Endothelial cell of umbilical vein (primary cell): ENCODE measurements at regions not wholly inside any gene's neighbourhood (a gene's known extent, or its start where the extent isn't known, plus 50 kb on each side); places are given as distances from the start of the nearest gene placed in this dataset.

ENCODE experiments used
- BruUV-seq: library from RNA; stranded (reverse); fragments of 400-500 nt; replicated peaks from 2 replicates; lab custom pipeline; 2021; lab: Mats Ljungman, UMichigan
- CTCF ChIA-PET: fragments of 300-600, 350-600 bp; sonication (Branson Sonifier 250); formaldehyde crosslinking; loops from one replicate; lab custom pipeline; 2021; ENCODE audit warnings: antibody characterized with exemption, inconsistent platforms; lab: Charles Lee
- POLR2A ChIA-PET: fragments of 300-600, 350-600 bp; sonication (Branson Sonifier 250); formaldehyde crosslinking; loops from one replicate; lab custom pipeline; 2021; ENCODE audit warnings: antibody characterized with exemption, inconsistent platforms; lab: Charles Lee
- DNase-seq: peaks from one replicate; pipeline ENCODE4 v3.0.0-alpha.2; 2011; ENCODE audit warnings: low read depth, low spot score
- FAIRE-seq: peaks from 2 replicates; lab custom pipeline; 2011; peaks lifted over from hg19 to GRCh38; lab: Jason Lieb, UNC
- H2AFZ ChIP-seq: 2 replicates; pipeline ENCODE4 v1.6.0; 2012; ENCODE audit warnings: low read depth, low read length, control low read depth, inconsistent platforms
- H3K27ac ChIP-seq: 2 replicates; pipeline ENCODE4 v1.5.1; 2011; ENCODE audit warnings: low read depth, mild to moderate bottlenecking, control low read depth, low read length, moderate library complexity; ENCODE audit not compliant: insufficient read depth
- H3K27me3 ChIP-seq, 2 experiments: 2 replicates each; pipeline versions ENCODE4 v1.6.0 to v1.6.1; 2011; ENCODE audit warnings: low read length in 2 of 2, mixed read lengths in 1 of 2; ENCODE audit not compliant: control insufficient read depth in 2 of 2, insufficient read depth in 2 of 2
- H3K36me3 ChIP-seq, 2 experiments: 2 replicates in 1 of 2; 3 replicates in 1 of 2; pipeline ENCODE4 v1.5.1; 2011; ENCODE audit warnings: low read length in 2 of 2, mild to moderate bottlenecking in 1 of 2, moderate library complexity in 1 of 2; ENCODE audit not compliant: control insufficient read depth in 2 of 2, insufficient read depth in 2 of 2; ENCODE audit errors: extremely low read depth in 1 of 2
- H3K4me1 ChIP-seq: 3 replicates; pipeline ENCODE4 v1.5.1; 2011; ENCODE audit warnings: mild to moderate bottlenecking, low read length; ENCODE audit not compliant: control insufficient read depth, insufficient read depth; ENCODE audit errors: extremely low read depth
- H3K4me2 ChIP-seq: 2 replicates; pipeline ENCODE4 v1.6.1; 2011; ENCODE audit warnings: low read length, control low read depth, mixed read lengths; ENCODE audit not compliant: insufficient read depth
- H3K4me3 ChIP-seq, 3 experiments: fragments of 200-600 bp in 1 of 3; sonication (generic), shearing (Covaris generic) in 1 of 3; replicated peaks in 1 of 3; 2 replicates each; pipeline ENCODE4 v1.5.1; 2011 to 2016; ENCODE audit warnings: control low read depth in 3 of 3, low read length in 3 of 3, mild to moderate bottlenecking in 2 of 3, inconsistent platforms in 1 of 3, low read depth in 1 of 3, moderate library complexity in 1 of 3; ENCODE audit not compliant: insufficient read depth in 1 of 3
- H3K79me2 ChIP-seq: 2 replicates; pipeline ENCODE4 v1.6.0; 2012; ENCODE audit warnings: low read length, inconsistent platforms; ENCODE audit not compliant: control insufficient read depth, insufficient read depth
- H3K9ac ChIP-seq: replicated peaks from 2 replicates; pipeline ENCODE3; 2011; ENCODE audit warnings: low read length, control low read depth; ENCODE audit not compliant: insufficient read depth; ENCODE audit errors: extremely low read depth
- H3K9me1 ChIP-seq: replicated peaks from 3 replicates; pipeline ENCODE4 v1.6.0; 2011; ENCODE audit warnings: mild to moderate bottlenecking, low read length; ENCODE audit not compliant: control insufficient read depth, insufficient read depth; ENCODE audit errors: extremely low read depth
- H3K9me3 ChIP-seq: replicated peaks from 2 replicates; pipeline ENCODE4 v1.5.1; 2012; ENCODE audit warnings: low read length, inconsistent platforms; ENCODE audit not compliant: control insufficient read depth, insufficient read depth
- H4K20me1 ChIP-seq: replicated peaks from 2 replicates; pipeline ENCODE3; 2011; ENCODE audit warnings: mild to moderate bottlenecking, low read length; ENCODE audit not compliant: control insufficient read depth, insufficient read depth; ENCODE audit errors: extremely low read depth
- EZH2 ChIP-seq: IDR thresholded peaks from 2 replicates; pipeline ENCODE4 v1.6.1; 2012; ENCODE audit warnings: borderline replicate concordance, low read depth, mild to moderate bottlenecking, moderate library complexity, low read length, inconsistent platforms; ENCODE audit not compliant: severe bottlenecking
- FOS ChIP-seq: IDR thresholded peaks from 2 replicates; pipeline ENCODE4 v1.6.1; 2011; ENCODE audit warnings: mild to moderate bottlenecking, low read length, moderate library complexity, borderline replicate concordance; ENCODE audit not compliant: insufficient read depth
- GATA2 ChIP-seq: IDR thresholded peaks from 2 replicates; pipeline ENCODE4 v1.7.0; 2011; ENCODE audit warnings: low read depth, mild to moderate bottlenecking, moderate library complexity, mixed read lengths, low read length; ENCODE audit not compliant: insufficient read length, insufficient read depth
- JUN ChIP-seq: IDR thresholded peaks from 2 replicates; pipeline ENCODE4 v1.6.1; 2011; ENCODE audit warnings: borderline replicate concordance, low read depth; ENCODE audit not compliant: insufficient read length, insufficient read depth
- MYC ChIP-seq: IDR thresholded peaks from one replicate; pipeline ENCODE4 v1.6.1; 2011; ENCODE audit warnings: mild to moderate bottlenecking, low read depth, low read length
- POLR2A ChIP-seq: IDR thresholded peaks from 2 replicates; pipeline ENCODE4 v1.6.1; 2012; ENCODE audit warnings: low read depth, mild to moderate bottlenecking, control low read depth, low read length
- POLR2AphosphoS5 ChIP-seq: IDR thresholded peaks from 2 replicates; pipeline ENCODE4 v1.6.1; 2012; ENCODE audit warnings: low read depth, mild to moderate bottlenecking, control low read depth, low read length, moderate library complexity; ENCODE audit not compliant: insufficient read depth
- dilution Hi-C: fragments of 300-500 bp; cut with MboI; formaldehyde crosslinking; loops from one replicate; pipeline ENCODE4 v1.15.0; 2019; ENCODE audit warnings: low sequenced_read_pairs; ENCODE audit not compliant: extremely low pct_ligation_motif_present
- intact Hi-C: fragments of 100-400 bp; cut with micrococcal nuclease; formaldehyde crosslinking; loops from one replicate; pipeline ENCODE4 v1.10.0; 2022
- TF ChIP-seq, protein P1 (sequence below), 2 donors: IDR thresholded peaks; 1 replicate in 1 of 2; 2 replicates in 1 of 2; pipeline ENCODE4 v1.5.1; 2011; ENCODE audit warnings: low read length in 2 of 2, mild to moderate bottlenecking in 2 of 2, moderate library complexity in 2 of 2, control low read depth in 1 of 2, inconsistent platforms in 1 of 2, low read depth in 1 of 2; ENCODE audit not compliant: insufficient read depth in 1 of 2; ENCODE audit errors: extremely low read depth in 1 of 2
- TF ChIP-seq, protein P2 (sequence below): IDR thresholded peaks from 2 replicates; pipeline ENCODE4 v1.6.1; 2011; ENCODE audit not compliant: insufficient read depth, insufficient read length

DNA sequence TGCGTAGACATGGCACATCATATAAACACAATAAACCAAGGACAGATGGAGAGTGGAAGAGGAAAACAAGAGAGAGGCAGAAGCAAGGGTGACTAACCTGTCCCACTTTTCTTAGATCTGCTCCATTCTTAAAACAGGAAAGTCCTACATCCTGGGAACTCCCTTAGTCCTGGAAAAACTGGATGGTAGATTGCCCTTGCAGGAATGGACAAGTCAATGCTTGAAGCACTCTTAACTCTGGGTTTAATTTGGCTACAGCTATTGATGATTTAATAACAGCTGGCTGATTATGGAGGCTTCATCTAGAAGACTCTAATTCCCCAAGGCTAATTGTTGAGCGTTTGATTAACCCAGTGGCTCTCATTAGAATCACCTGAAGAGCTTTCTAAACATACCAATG is 258.8 kb downstream of the MIAT start:
- CTCF ChIA-PET = no interaction called here
- peaks cover 4 to 8% of the 10 kb centered on the region in 2 experiments for H3K27me3 ChIP-seq
- TF ChIP-seq POLR2AphosphoS5 = no peak
- TF ChIP-seq, protein P1, sequence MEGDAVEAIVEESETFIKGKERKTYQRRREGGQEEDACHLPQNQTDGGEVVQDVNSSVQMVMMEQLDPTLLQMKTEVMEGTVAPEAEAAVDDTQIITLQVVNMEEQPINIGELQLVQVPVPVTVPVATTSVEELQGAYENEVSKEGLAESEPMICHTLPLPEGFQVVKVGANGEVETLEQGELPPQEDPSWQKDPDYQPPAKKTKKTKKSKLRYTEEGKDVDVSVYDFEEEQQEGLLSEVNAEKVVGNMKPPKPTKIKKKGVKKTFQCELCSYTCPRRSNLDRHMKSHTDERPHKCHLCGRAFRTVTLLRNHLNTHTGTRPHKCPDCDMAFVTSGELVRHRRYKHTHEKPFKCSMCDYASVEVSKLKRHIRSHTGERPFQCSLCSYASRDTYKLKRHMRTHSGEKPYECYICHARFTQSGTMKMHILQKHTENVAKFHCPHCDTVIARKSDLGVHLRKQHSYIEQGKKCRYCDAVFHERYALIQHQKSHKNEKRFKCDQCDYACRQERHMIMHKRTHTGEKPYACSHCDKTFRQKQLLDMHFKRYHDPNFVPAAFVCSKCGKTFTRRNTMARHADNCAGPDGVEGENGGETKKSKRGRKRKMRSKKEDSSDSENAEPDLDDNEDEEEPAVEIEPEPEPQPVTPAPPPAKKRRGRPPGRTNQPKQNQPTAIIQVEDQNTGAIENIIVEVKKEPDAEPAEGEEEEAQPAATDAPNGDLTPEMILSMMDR (IDR thresholded peaks at IDR 0.05; ENCODE audit: extremely low read depth in 1 of 2, insufficient read depth in 1 of 2, low read depth in 1 of 2, low read length in 2 of 2) = no peak
- no peak for TF ChIP-seq POLR2A
- no peak for TF ChIP-seq FOS
- TF ChIP-seq GATA2 = no peak
- TF ChIP-seq, protein P2, sequence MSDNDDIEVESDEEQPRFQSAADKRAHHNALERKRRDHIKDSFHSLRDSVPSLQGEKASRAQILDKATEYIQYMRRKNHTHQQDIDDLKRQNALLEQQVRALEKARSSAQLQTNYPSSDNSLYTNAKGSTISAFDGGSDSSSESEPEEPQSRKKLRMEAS = no peak
- no peak for TF ChIP-seq EZH2
- TF ChIP-seq JUN = no peak
- no peak for TF ChIP-seq MYC

More for the DNA sequence above, 258.8 kb downstream of the MIAT start:
- Histone ChIP-seq H3K9ac (no peak overlapping the region), H3K27ac (no peak overlapping the region), H3K79me2 (no peaks in the 10 kb centered on the region), H3K4me3 (no peak overlapping the region), H4K20me1 (no peaks in the 10 kb centered on the region), H3K36me3 (no peaks in the 10 kb centered on the region), H2AFZ (no peak overlapping the region), H3K4me2 (no peak overlapping the region), H3K4me1 (no peaks in the 10 kb centered on the region), H3K9me1 (no peaks in the 10 kb centered on the region), H3K9me3 (no peaks in the 10 kb centered on the region)
- no TSS peak for BruUV-seq
- DNase-seq = no peak
- POLR2A ChIA-PET = no interaction called here
- dilution Hi-C loops = no loop called here
- intact Hi-C loops = no loop called here
- FAIRE-seq = no peak
